Glutamatergic neuron (in vitro differentiated cells): ENCODE measurements at regions not wholly inside any gene's neighbourhood (a gene's known extent, or its start where the extent isn't known, plus 50 kb on each side); places are given as distances from the start of the nearest gene placed in this dataset.

Experiments used
- DNase-seq: peaks from one replicate; pipeline ENCODE4 v3.0.0; 2022
- H3K27ac Mint-ChIP-seq: one replicate; pipeline ENCODE4 v1.8.0; 2020; ENCODE audit warnings: mild to moderate bottlenecking, mixed read lengths, inconsistent platforms; ENCODE audit not compliant: unreplicated experiment
- H3K27me3 Mint-ChIP-seq: one replicate; pipeline ENCODE4 v1.8.0; 2020; ENCODE audit warnings: mild to moderate bottlenecking, moderate library complexity, mixed read lengths, inconsistent platforms; ENCODE audit not compliant: unreplicated experiment
- H3K36me3 Mint-ChIP-seq: one replicate; pipeline ENCODE4 v1.8.0; 2020; ENCODE audit warnings: mild to moderate bottlenecking, mixed read lengths, inconsistent platforms; ENCODE audit not compliant: unreplicated experiment
- H3K4me1 Mint-ChIP-seq: one replicate; pipeline ENCODE4 v1.8.0; 2020; ENCODE audit warnings: mild to moderate bottlenecking, low read depth, mixed read lengths, inconsistent platforms; ENCODE audit not compliant: unreplicated experiment
- H3K4me3 Mint-ChIP-seq: one replicate; pipeline ENCODE4 v1.8.0; 2020; ENCODE audit warnings: mild to moderate bottlenecking, mixed read lengths, inconsistent platforms; ENCODE audit not compliant: unreplicated experiment
- H3K9me3 Mint-ChIP-seq: one replicate; pipeline ENCODE4 v1.8.0; 2020; ENCODE audit warnings: mild to moderate bottlenecking, moderate library complexity, mixed read lengths, inconsistent platforms; ENCODE audit not compliant: unreplicated experiment
- CTCF ChIP-seq: fragments of 200-600 bp; sonication (generic); IDR thresholded peaks from one replicate; pipeline ENCODE4 v1.5.0; 2021; ENCODE audit not compliant: partially characterized antibody, unreplicated experiment

DNA sequence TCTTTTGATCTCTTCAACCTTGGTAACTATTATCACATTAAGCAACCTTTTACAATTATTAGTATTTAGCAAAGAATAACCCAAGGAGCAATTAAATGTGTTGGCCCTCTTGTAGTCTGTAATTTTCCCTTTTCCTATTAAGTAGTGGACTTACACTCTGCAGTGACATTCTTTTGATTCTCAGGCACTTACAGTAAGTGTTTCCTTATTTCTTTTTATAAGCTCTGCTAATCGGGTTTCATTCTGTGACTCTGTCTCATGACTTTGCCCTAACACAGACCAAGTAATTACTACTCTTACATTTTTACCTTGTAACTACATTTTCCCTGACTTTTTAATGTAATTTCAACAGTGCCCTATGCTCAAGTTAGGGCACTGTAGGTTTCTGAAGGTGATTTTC is 104.0 kb upstream of the EPHA7 start:
- H3K4me1 Mint-ChIP-seq: no peaks in the 10 kb centered on the region
- no peak for DNase-seq
- H3K4me3 Mint-ChIP-seq: no peak overlapping the region
- TF ChIP-seq CTCF: no peak
- H3K9me3 Mint-ChIP-seq: no peaks in the 10 kb centered on the region
- no peak overlapping the region for H3K27ac Mint-ChIP-seq
- H3K27me3 Mint-ChIP-seq: no peaks in the 10 kb centered on the region
- H3K36me3 Mint-ChIP-seq: no peaks in the 10 kb centered on the region

DNA sequence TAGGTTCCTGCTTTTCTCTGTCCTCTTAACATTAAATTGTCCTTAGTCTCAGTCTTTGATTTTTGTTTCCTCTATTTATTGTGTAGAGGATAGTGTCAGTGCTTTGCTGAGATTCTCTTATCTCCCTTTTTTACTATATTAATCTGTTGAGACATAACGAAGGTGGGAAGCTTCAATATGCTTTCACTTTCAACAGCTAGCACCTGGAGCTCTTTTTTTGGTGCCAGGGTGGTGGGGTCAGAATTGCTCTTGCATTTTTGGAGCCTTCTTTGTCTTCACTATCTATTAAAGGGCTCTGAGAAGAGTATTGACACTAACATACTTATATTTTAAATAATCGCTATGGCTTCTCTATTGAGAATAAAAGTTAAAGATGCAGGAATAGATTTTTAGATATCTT is 97.1 kb upstream of the EPHA7 start:
- no peak for TF ChIP-seq CTCF
- H3K27me3 Mint-ChIP-seq: peaks cover 2% of the 10 kb centered on the region
- H3K4me3 Mint-ChIP-seq: no peak overlapping the region
- no peaks in the 10 kb centered on the region for H3K4me1 Mint-ChIP-seq
- no peak overlapping the region for H3K27ac Mint-ChIP-seq
- H3K9me3 Mint-ChIP-seq: no peaks in the 10 kb centered on the region
- no peaks in the 10 kb centered on the region for H3K36me3 Mint-ChIP-seq
- no peak for DNase-seq

DNA sequence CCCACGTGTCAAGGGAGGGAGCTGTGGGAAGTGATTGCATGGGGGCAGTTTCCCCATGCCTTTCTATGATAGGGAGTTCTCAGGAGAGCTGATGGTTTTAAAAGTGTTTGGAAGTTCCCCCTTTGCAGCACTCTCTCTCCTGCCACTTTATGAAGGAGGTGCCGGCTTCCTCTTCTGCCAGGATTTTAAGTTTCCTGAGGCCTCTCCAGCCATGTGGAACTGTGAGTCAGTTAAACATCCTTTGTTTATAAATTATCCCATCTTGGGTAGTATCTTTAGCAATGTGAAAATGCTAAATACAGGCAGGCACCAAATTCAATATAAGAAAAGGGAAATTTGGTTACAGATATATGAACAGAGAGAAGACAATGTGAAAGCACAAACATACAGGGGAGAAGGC is 96.4 kb upstream of the EPHA7 start:
- DNase-seq: no peak
- Mint-ChIP-seq H3K9me3 (no peaks in the 10 kb centered on the region), H3K27me3 (peaks cover 2% of the 10 kb centered on the region), H3K27ac (no peak overlapping the region), H3K4me1 (no peaks in the 10 kb centered on the region), H3K36me3 (no peaks in the 10 kb centered on the region), H3K4me3 (no peak overlapping the region)
- no peak for TF ChIP-seq CTCF

DNA sequence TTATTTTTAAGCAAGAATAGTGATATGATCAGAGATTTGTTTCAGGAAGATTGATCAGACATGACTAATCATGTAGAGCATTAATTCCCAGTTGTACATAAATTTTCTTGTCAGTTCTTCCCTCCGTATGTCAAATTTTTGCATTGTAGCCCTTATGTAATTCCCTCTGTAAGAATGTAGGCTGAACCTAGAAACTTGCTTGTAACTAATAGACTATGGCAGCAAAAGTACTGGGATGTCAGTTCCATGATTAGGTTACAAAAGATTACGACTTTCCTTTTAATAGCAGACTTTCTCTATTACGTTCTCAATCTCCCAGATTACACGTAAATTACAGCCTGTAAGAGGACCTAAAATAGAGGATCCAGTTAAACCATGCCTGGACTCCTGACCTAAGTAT is 79.4 kb upstream of the EPHA7 start:
- Mint-ChIP-seq H3K27ac (no peak overlapping the region), H3K36me3 (no peaks in the 10 kb centered on the region), H3K4me1 (no peaks in the 10 kb centered on the region), H3K27me3 (no peaks in the 10 kb centered on the region), H3K4me3 (no peak overlapping the region), H3K9me3 (no peaks in the 10 kb centered on the region)
- no peak for DNase-seq
- no peak for TF ChIP-seq CTCF

- Mint-ChIP-seq H3K36me3 (no peaks in the 10 kb centered on the region), H3K9me3 (no peaks in the 10 kb centered on the region), H3K4me1 (no peaks in the 10 kb centered on the region), H3K4me3 (no peak overlapping the region), H3K27ac (no peak overlapping the region), H3K27me3 (no peaks in the 10 kb centered on the region)
- TF ChIP-seq CTCF: no peak
- DNase-seq: no peak
These were observed 77.2 kb upstream of the EPHA7 start for GRCh38 chr6:93496548-93496947.
